Fibroblast of villous mesenchyme (primary cell): ENCODE measurements at regions not wholly inside any gene's neighbourhood (a gene's known extent, or its start where the extent isn't known, plus 50 kb on each side); places are given as distances from the start of the nearest gene placed in this dataset.

ENCODE experiments used
- DNase-seq: peaks from one replicate; pipeline ENCODE4 v3.0.0-alpha.2; 2010; ENCODE audit warnings: low read depth
- H3K4me3 ChIP-seq: 2 replicates; pipeline ENCODE4 v1.5.1; 2011; ENCODE audit warnings: low read depth, mild to moderate bottlenecking, low read length
- CTCF ChIP-seq: IDR thresholded peaks from 2 replicates; pipeline ENCODE4 v1.5.1; 2012; ENCODE audit warnings: low read depth, mild to moderate bottlenecking, low read length; ENCODE audit not compliant: insufficient read depth

GRCh38 chr2:52113338-52113737, 1081.4 kb upstream of the NRXN1 start:
- no peak overlapping the region for H3K4me3 ChIP-seq
- DNase-seq = no peak
- no peak for TF ChIP-seq CTCF

GRCh38 chr2:52112141-52112540, 1080.2 kb upstream of the NRXN1 start:
- no peak overlapping the region for H3K4me3 ChIP-seq
- TF ChIP-seq CTCF = no peak
- no peak for DNase-seq

- H3K4me3 ChIP-seq = no peak overlapping the region
- DNase-seq = no peak
- TF ChIP-seq CTCF = no peak
Measured at GRCh38 chr2:52107124-52107523, 1075.2 kb upstream of the NRXN1 start.

GRCh38 chr2:52097071-52097470, 1065.1 kb upstream of the NRXN1 start:
- H3K4me3 ChIP-seq = no peak overlapping the region
- no peak for TF ChIP-seq CTCF
- no peak for DNase-seq

- TF ChIP-seq CTCF = no peak
Measured at GRCh38 chr2:52084759-52085158, 1052.8 kb upstream of the NRXN1 start.

GRCh38 chr2:52083214-52083613, 1051.3 kb upstream of the NRXN1 start:
- no peak for DNase-seq
- no peak for TF ChIP-seq CTCF
- no peak overlapping the region for H3K4me3 ChIP-seq

More at GRCh38 chr2:52084759-52085158, 1052.8 kb upstream of the NRXN1 start:
- no peak for DNase-seq
- H3K4me3 ChIP-seq = no peak overlapping the region

GRCh38 chr2:52082646-52083045, 1050.7 kb upstream of the NRXN1 start:
- no peak overlapping the region for H3K4me3 ChIP-seq
- no peak for DNase-seq
- TF ChIP-seq CTCF = no peak
